Panc1 (cell line): ENCODE measurements at regions not wholly inside any gene's neighbourhood (a gene's known extent, or its start where the extent isn't known, plus 50 kb on each side); places are given as distances from the start of the nearest gene placed in this dataset.

ENCODE experiments used
- ATAC-seq: fragments of 200-7000 bp; cut with Tn5 transposase; 2 replicates; pipeline ENCODE4 v1.9.1; 2020; ENCODE audit warnings: mild to moderate bottlenecking, moderate library complexity
- BruUV-seq: library from RNA; stranded (reverse); fragments of 400-500 nt; replicated peaks from 2 replicates; lab custom pipeline; 2021; lab: Mats Ljungman, UMichigan
- CTCF ChIA-PET: fragments of 300-600 bp; sonication (Branson Sonifier 250); formaldehyde crosslinking; loops from one replicate; lab custom pipeline; 2022; ENCODE audit warnings: antibody characterized with exemption; lab: Charles Lee
- POLR2A ChIA-PET: fragments of 300-600 bp; sonication (Branson Sonifier 250); formaldehyde crosslinking; loops from one replicate; lab custom pipeline; 2022; ENCODE audit warnings: antibody characterized with exemption; lab: Charles Lee
- DNase-seq: peaks from one replicate; pipeline ENCODE4 v3.0.0-alpha.2; 2010; ENCODE audit warnings: low read depth, low spot score
- H3K27ac ChIP-seq: 2 replicates; pipeline ENCODE4 v1.5.1; 2011; ENCODE audit warnings: mild to moderate bottlenecking, low read length, inconsistent platforms
- H3K27me3 ChIP-seq: fragments of 200-500 bp; sonication (Bioruptor generic); 2 replicates; pipeline ENCODE4 v1.6.0; 2014; ENCODE audit warnings: low read length, inconsistent platforms; ENCODE audit not compliant: control insufficient read depth, insufficient read depth
- H3K36me3 ChIP-seq: fragments of 200-500 bp; sonication (Bioruptor generic); 2 replicates; pipeline ENCODE4 v1.5.1; 2014; ENCODE audit warnings: inconsistent platforms, mild to moderate bottlenecking, low read length, moderate library complexity; ENCODE audit not compliant: control insufficient read depth, insufficient read depth
- H3K4me1 ChIP-seq: 2 replicates; pipeline ENCODE4 v1.5.1; 2011; ENCODE audit warnings: inconsistent platforms, mild to moderate bottlenecking, low read length, moderate library complexity; ENCODE audit not compliant: control insufficient read depth, insufficient read depth
- H3K4me3 ChIP-seq, 2 experiments: 2 replicates each; pipeline ENCODE4 v1.5.1; 2011 to 2012; ENCODE audit warnings: low read depth in 2 of 2, low read length in 2 of 2, mild to moderate bottlenecking in 2 of 2, inconsistent platforms in 1 of 2, moderate library complexity in 1 of 2
- H3K9me3 ChIP-seq: fragments of 200-500 bp; sonication (Bioruptor generic); 2 replicates; pipeline ENCODE4 v1.5.1; 2014; ENCODE audit warnings: low read depth, mild to moderate bottlenecking, inconsistent platforms, low read length, moderate library complexity; ENCODE audit not compliant: control insufficient read depth, insufficient read depth
- CTCF ChIP-seq: fragments of 450-650 bp; IDR thresholded peaks from 2 replicates; pipeline ENCODE4 v1.5.1; 2017; ENCODE audit warnings: mild to moderate bottlenecking
- POLR2AphosphoS5 ChIP-seq: IDR thresholded peaks from 2 replicates; pipeline ENCODE4 v1.6.1; 2012; ENCODE audit warnings: mild to moderate bottlenecking, low read depth, low read length, moderate library complexity
- SIN3A ChIP-seq: IDR thresholded peaks from 2 replicates; pipeline ENCODE4 v1.6.1; 2012; ENCODE audit warnings: low read depth, mild to moderate bottlenecking, low read length, moderate library complexity, borderline replicate concordance; ENCODE audit not compliant: insufficient read depth
- TCF7L2 ChIP-seq: IDR thresholded peaks from 2 replicates; pipeline ENCODE4 v1.6.1; 2011; ENCODE audit warnings: mild to moderate bottlenecking, low read depth, low read length, inconsistent platforms
- in situ Hi-C: cut with HindIII; loops from 2 replicates; pipeline ENCODE4 v1.10.0; 2016; ENCODE audit warnings: low sequenced_read_pairs, low pct_unique_long_range_greater_than_20kb
- intact Hi-C: fragments of 100-400 bp; cut with micrococcal nuclease; formaldehyde crosslinking; loops from one replicate; pipeline ENCODE4 v1.10.0; 2022; ENCODE audit not compliant: unreplicated experiment
- TF ChIP-seq, protein P1 (sequence below), 2 experiments: IDR thresholded peaks; 2 replicates each; pipeline ENCODE4 v1.6.1; 2011 to 2012; ENCODE audit warnings: low read depth in 2 of 2, control low read depth in 1 of 2, low read length in 1 of 2, mild to moderate bottlenecking in 1 of 2, moderate library complexity in 1 of 2; ENCODE audit not compliant: insufficient read depth in 1 of 2

- H3K4me3 ChIP-seq, result no peak overlapping the region
- no peak for DNase-seq
- in situ Hi-C loops, result no loop called here
- H3K4me1 ChIP-seq, result no peaks in the 10 kb centered on the region
- ATAC-seq, result no peak
- intact Hi-C loops, result no loop called here
- TF ChIP-seq, protein P1, sequence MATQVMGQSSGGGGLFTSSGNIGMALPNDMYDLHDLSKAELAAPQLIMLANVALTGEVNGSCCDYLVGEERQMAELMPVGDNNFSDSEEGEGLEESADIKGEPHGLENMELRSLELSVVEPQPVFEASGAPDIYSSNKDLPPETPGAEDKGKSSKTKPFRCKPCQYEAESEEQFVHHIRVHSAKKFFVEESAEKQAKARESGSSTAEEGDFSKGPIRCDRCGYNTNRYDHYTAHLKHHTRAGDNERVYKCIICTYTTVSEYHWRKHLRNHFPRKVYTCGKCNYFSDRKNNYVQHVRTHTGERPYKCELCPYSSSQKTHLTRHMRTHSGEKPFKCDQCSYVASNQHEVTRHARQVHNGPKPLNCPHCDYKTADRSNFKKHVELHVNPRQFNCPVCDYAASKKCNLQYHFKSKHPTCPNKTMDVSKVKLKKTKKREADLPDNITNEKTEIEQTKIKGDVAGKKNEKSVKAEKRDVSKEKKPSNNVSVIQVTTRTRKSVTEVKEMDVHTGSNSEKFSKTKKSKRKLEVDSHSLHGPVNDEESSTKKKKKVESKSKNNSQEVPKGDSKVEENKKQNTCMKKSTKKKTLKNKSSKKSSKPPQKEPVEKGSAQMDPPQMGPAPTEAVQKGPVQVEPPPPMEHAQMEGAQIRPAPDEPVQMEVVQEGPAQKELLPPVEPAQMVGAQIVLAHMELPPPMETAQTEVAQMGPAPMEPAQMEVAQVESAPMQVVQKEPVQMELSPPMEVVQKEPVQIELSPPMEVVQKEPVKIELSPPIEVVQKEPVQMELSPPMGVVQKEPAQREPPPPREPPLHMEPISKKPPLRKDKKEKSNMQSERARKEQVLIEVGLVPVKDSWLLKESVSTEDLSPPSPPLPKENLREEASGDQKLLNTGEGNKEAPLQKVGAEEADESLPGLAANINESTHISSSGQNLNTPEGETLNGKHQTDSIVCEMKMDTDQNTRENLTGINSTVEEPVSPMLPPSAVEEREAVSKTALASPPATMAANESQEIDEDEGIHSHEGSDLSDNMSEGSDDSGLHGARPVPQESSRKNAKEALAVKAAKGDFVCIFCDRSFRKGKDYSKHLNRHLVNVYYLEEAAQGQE (IDR thresholded peaks at IDR 0.05; ENCODE audit: insufficient read depth in 1 of 2, low read depth in 2 of 2, low read length in 1 of 2), result no peak
- TF ChIP-seq TCF7L2 (no peak), CTCF (no peak), SIN3A (no peak), POLR2AphosphoS5 (no peak)
- no TSS peak for BruUV-seq
- H3K36me3 ChIP-seq, result no peaks in the 10 kb centered on the region
- CTCF ChIA-PET, result no interaction called here
- POLR2A ChIA-PET, result no interaction called here
- no peaks in the 10 kb centered on the region for H3K9me3 ChIP-seq
- H3K27ac ChIP-seq, result no peak overlapping the region
- H3K27me3 ChIP-seq, result no peaks in the 10 kb centered on the region
Observed at GRCh38 chr6:50965495-50965894, 146.8 kb downstream of the TFAP2B start.

- POLR2A ChIA-PET, result no interaction called here
- Histone ChIP-seq H3K9me3 (no peaks in the 10 kb centered on the region), H3K27me3 (no peaks in the 10 kb centered on the region), H3K27ac (no peak overlapping the region), H3K4me1 (no peaks in the 10 kb centered on the region), H3K4me3 (no peak overlapping the region), H3K36me3 (no peaks in the 10 kb centered on the region)
- CTCF ChIA-PET, result no interaction called here
- ATAC-seq, result no peak
- no peak for DNase-seq
- in situ Hi-C loops (no loop called here), intact Hi-C loops (no loop called here)
- TF ChIP-seq TCF7L2 (no peak), POLR2AphosphoS5 (no peak), CTCF (no peak), SIN3A (no peak)
- TF ChIP-seq, protein P1 (IDR thresholded peaks at IDR 0.05; ENCODE audit: insufficient read depth in 1 of 2, low read depth in 2 of 2, low read length in 1 of 2), result no peak
- BruUV-seq, result no TSS peak
Observed at GRCh38 chr6:50966532-50966931, 147.9 kb downstream of the TFAP2B start.
